Vagina (tissue), 2 donors: ENCODE measurements at regions not wholly inside any gene's neighbourhood (a gene's known extent, or its start where the extent isn't known, plus 50 kb on each side); places are given as distances from the start of the nearest gene placed in this dataset.

Experiments
- CTCF ChIP-seq, 3 experiments: fragments of 450-650 bp in 2 of 3; fragments of 200-600 bp in 1 of 3; sonication (generic) in 1 of 3; IDR thresholded peaks; one replicate each; pipeline ENCODE4 v1.5.1; 2017 to 2019; ENCODE audit warnings: antibody characterized with exemption in 3 of 3, mild to moderate bottlenecking in 2 of 3, moderate library complexity in 2 of 3
- POLR2AphosphoS5 ChIP-seq, 2 donors: sonication (generic); formaldehyde crosslinking; IDR thresholded peaks; one replicate each; pipeline ENCODE4 v1.9.0; 2017; ENCODE audit warnings: antibody characterized with exemption in 2 of 2, mild to moderate bottlenecking in 2 of 2, low read depth in 1 of 2; ENCODE audit not compliant: insufficient read depth in 1 of 2

GRCh38 chr2:57957238-57957637 lies 89.4 kb upstream of the VRK2 start:
- TF ChIP-seq CTCF (IDR thresholded peaks at IDR 0.05): no peak
- TF ChIP-seq POLR2AphosphoS5 (IDR thresholded peaks at IDR 0.05; ENCODE audit: insufficient read depth in 1 of 2, low read depth in 1 of 2): no peak
